B cell (primary cell): ENCODE measurements at regions not wholly inside any gene's neighbourhood (a gene's known extent, or its start where the extent isn't known, plus 50 kb on each side); places are given as distances from the start of the nearest gene placed in this dataset.
A peak's percentile ranks its signal among the peaks of the same experiment; 100 is the strongest.

ENCODE experiments used
- ATAC-seq: fragments of 200-7000 bp; cut with Tn5 transposase; one replicate; pipeline ENCODE4 v1.10.0; 2021; ENCODE audit warnings: low read depth, mild to moderate bottlenecking, moderate number of reproducible peaks, moderate library complexity
- CTCF ChIA-PET: fragments of 350-600 bp; sonication (Branson Sonifier 250); formaldehyde crosslinking; loops from one replicate; lab custom pipeline; 2021; ENCODE audit warnings: antibody characterized with exemption, inconsistent platforms; lab: Charles Lee
- POLR2A ChIA-PET: fragments of 350-600 bp; sonication (Branson Sonifier 250); formaldehyde crosslinking; loops from one replicate; lab custom pipeline; 2021; ENCODE audit warnings: antibody characterized with exemption; lab: Charles Lee
- DNase-seq: peaks from one replicate; pipeline ENCODE4 v3.0.0; 2013
- H2AFZ ChIP-seq: 2 replicates; pipeline ENCODE4 v1.6.1; 2012; ENCODE audit warnings: mild to moderate bottlenecking, low read depth, low read length; ENCODE audit not compliant: insufficient read depth, poor library complexity, severe bottlenecking
- H3K27ac ChIP-seq, 2 donors: 1 replicate in 1 of 2; 2 replicates in 1 of 2; pipeline ENCODE4 v1.5.1; 2012 to 2013; ENCODE audit warnings: low read length in 2 of 2, mild to moderate bottlenecking in 2 of 2, moderate library complexity in 1 of 2
- H3K27me3 ChIP-seq, 4 experiments: fragments of 200-600 bp in 1 of 4; sonication (generic) in 1 of 4; replicated peaks in 1 of 4; 1 replicate in 2 of 4; 2 replicates in 2 of 4; pipeline versions ENCODE4 v1.6.1 to v1.7.0; 2013 to 2016; ENCODE audit warnings: low read length in 3 of 4, mild to moderate bottlenecking in 2 of 4, mixed read lengths in 1 of 4, moderate library complexity in 1 of 4; ENCODE audit not compliant: insufficient read depth in 4 of 4, control insufficient read depth in 3 of 4; ENCODE audit errors: control extremely low read depth in 1 of 4
- H3K36me3 ChIP-seq, 2 experiments: replicated peaks in 1 of 2; 1 replicate in 1 of 2; 2 replicates in 1 of 2; pipeline versions ENCODE4 v1.6.1 to v1.7.1; 2013; ENCODE audit warnings: low read length in 1 of 2; ENCODE audit not compliant: insufficient read depth in 2 of 2, control insufficient read depth in 1 of 2; ENCODE audit errors: control extremely low read depth in 1 of 2, extremely low read depth in 1 of 2
- H3K4me1 ChIP-seq, 2 donors: fragments of 200-600 bp in 1 of 2; sonication (generic) in 1 of 2; 1 replicate in 1 of 2; 2 replicates in 1 of 2; pipeline versions ENCODE4 v1.5.1 to v1.6.1; 2013 to 2017; ENCODE audit warnings: low read length in 2 of 2; ENCODE audit not compliant: control insufficient read depth in 2 of 2, insufficient read depth in 2 of 2
- H3K4me2 ChIP-seq: replicated peaks from 2 replicates; pipeline ENCODE3; 2012; ENCODE audit warnings: mild to moderate bottlenecking, low read depth, low read length; ENCODE audit not compliant: poor library complexity, severe bottlenecking
- H3K4me3 ChIP-seq, 5 experiments: fragments of 200-600 bp in 1 of 5; sonication (generic) in 1 of 5; 1 replicate in 3 of 5; 2 replicates in 2 of 5; pipeline versions ENCODE4 v1.5.1 to v1.7.0; 2011 to 2016; ENCODE audit warnings: low read length in 4 of 5, mild to moderate bottlenecking in 4 of 5, low read depth in 2 of 5, control low read depth in 1 of 5, moderate library complexity in 1 of 5; ENCODE audit not compliant: insufficient read depth in 1 of 5; ENCODE audit errors: control extremely low read depth in 1 of 5, extremely low read depth in 1 of 5
- H3K79me2 ChIP-seq: fragments of 200-600 bp; sonication (generic); one replicate; pipeline ENCODE4 v1.6.0; 2016; ENCODE audit warnings: low read length; ENCODE audit not compliant: control insufficient read depth, insufficient read depth
- H3K9ac ChIP-seq: fragments of 200-600 bp; sonication (generic); 2 replicates; pipeline ENCODE4 v1.6.1; 2017; ENCODE audit warnings: mild to moderate bottlenecking, low read length, moderate library complexity
- H3K9me3 ChIP-seq, 3 donors: one replicate each; pipeline versions ENCODE4 v1.6.1 to v1.7.1; 2013; ENCODE audit warnings: low read length in 2 of 3; ENCODE audit not compliant: control insufficient read depth in 2 of 3, insufficient read depth in 1 of 3; ENCODE audit errors: control extremely low read depth in 1 of 3
- H4K20me1 ChIP-seq: 2 replicates; pipeline ENCODE4 v1.6.0; 2012; ENCODE audit warnings: mild to moderate bottlenecking, low read length; ENCODE audit not compliant: insufficient read depth, control insufficient read depth, poor library complexity, severe bottlenecking
- H3K27ac Mint-ChIP-seq: one replicate; pipeline ENCODE4 v1.8.0; 2021; ENCODE audit warnings: mixed read lengths
- H3K27me3 Mint-ChIP-seq: one replicate; pipeline ENCODE4 v1.8.0; 2021; ENCODE audit warnings: mixed read lengths
- H3K4me1 Mint-ChIP-seq: one replicate; pipeline ENCODE4 v1.8.0; 2021; ENCODE audit warnings: mixed read lengths
- H3K4me3 Mint-ChIP-seq: one replicate; pipeline ENCODE4 v1.8.0; 2021; ENCODE audit warnings: mixed read lengths
- H3K9me3 Mint-ChIP-seq: one replicate; pipeline ENCODE4 v1.8.0; 2022; ENCODE audit warnings: mixed read lengths; ENCODE audit not compliant: insufficient read depth
- CTCF ChIP-seq: fragments of 200-600 bp; IDR thresholded peaks from one replicate; pipeline ENCODE4 v1.8.0; 2022; ENCODE audit warnings: antibody characterized with exemption, mild to moderate bottlenecking
- EZH2 ChIP-seq: IDR thresholded peaks from 2 replicates; pipeline ENCODE4 v1.6.1; 2012; ENCODE audit warnings: borderline replicate concordance, low read depth, mild to moderate bottlenecking, moderate library complexity, low read length; ENCODE audit not compliant: insufficient read depth, poor library complexity, severe bottlenecking
- WGBS: methylation state at CpG from one replicate; pipeline ENCODE4 v1.1.5; 2013; ENCODE audit warnings: missing lambda C conversion rate; ENCODE audit not compliant: insufficient coverage; 5-methylcytosine and 5-hydroxymethylcytosine counted together
- intact Hi-C: fragments of 100-400 bp; cut with micrococcal nuclease; formaldehyde crosslinking; loops from one replicate; pipeline ENCODE4 v1.10.0; 2022

GRCh38 chr10:117442521-117442920 lies 67.3 kb upstream of the PDZD8 start:
- Histone ChIP-seq H3K27ac (no peak overlapping the region), H3K9me3 (peaks cover 0 to 27% (median 11%) of the 10 kb centered on the region in 3 donors), H4K20me1 (no peaks in the 10 kb centered on the region), H3K4me2 (no peak overlapping the region), H3K4me1 (peaks cover 0 to 3% of the 10 kb centered on the region in 2 donors), H3K36me3 (no peaks in the 10 kb centered on the region), H3K79me2 (no peaks in the 10 kb centered on the region), H2AFZ (no peak overlapping the region), H3K27me3 (no peaks in the 10 kb centered on the region), H3K9ac (no peak overlapping the region), H3K4me3 (no peak overlapping the region)
- WGBS = 72% methylated on average over 6 of the region's 6 CpGs
- peaks cover 31% of the 10 kb centered on the region for H3K27me3 Mint-ChIP-seq
- DNase-seq = peak; percentile 4
- H3K4me1 Mint-ChIP-seq = peaks cover 5% of the 10 kb centered on the region
- peaks cover 10% of the 10 kb centered on the region for H3K9me3 Mint-ChIP-seq
- TF ChIP-seq CTCF = no peak
- no peak for TF ChIP-seq EZH2
- H3K27ac Mint-ChIP-seq = no peak overlapping the region
- H3K4me3 Mint-ChIP-seq = no peak overlapping the region
- CTCF ChIA-PET = interaction anchor here (0.8 to 2.2 kb wide), 12 partner anchors 9 to 800 kb away, joined by 3 to 6 read pairs (median 3); no protein-coding TSS in a partner anchor
- no peak for ATAC-seq
- POLR2A ChIA-PET = no interaction called here
- intact Hi-C loops = loop anchor here (5.0 kb wide), 1 partner anchor 800 kb away; no protein-coding TSS in a partner anchor

GRCh38 chr10:117441812-117442443 lies 66.7 kb upstream of the PDZD8 start:
- Histone ChIP-seq H3K27me3 (no peaks in the 10 kb centered on the region), H3K4me1 (peaks cover 0 to 3% of the 10 kb centered on the region in 2 donors), H3K9me3 (peaks cover 0 to 22% (median 11%) of the 10 kb centered on the region in 3 donors), H3K36me3 (no peaks in the 10 kb centered on the region), H3K27ac (no peak overlapping the region), H3K4me3 (no peak overlapping the region), H3K9ac (no peak overlapping the region), H2AFZ (no peak overlapping the region), H3K79me2 (no peaks in the 10 kb centered on the region), H4K20me1 (no peaks in the 10 kb centered on the region), H3K4me2 (no peak overlapping the region)
- POLR2A ChIA-PET = no interaction called here
- DNase-seq (no peak), ATAC-seq (no peak)
- peaks cover 31% of the 10 kb centered on the region for H3K27me3 Mint-ChIP-seq
- WGBS = 27% methylated on average over 6 of the region's 6 CpGs
- no peak overlapping the region for H3K27ac Mint-ChIP-seq
- TF ChIP-seq EZH2 (no peak), CTCF (no peak)
- no peak overlapping the region for H3K4me3 Mint-ChIP-seq
- H3K9me3 Mint-ChIP-seq = peaks cover 10% of the 10 kb centered on the region
- CTCF ChIA-PET = interaction anchor here (0.6 to 2.2 kb wide), 9 partner anchors 10 to 798 kb away, joined by 3 to 6 read pairs (median 3); no protein-coding TSS in a partner anchor
- H3K4me1 Mint-ChIP-seq = peaks cover 5% of the 10 kb centered on the region
- intact Hi-C loops = loop anchor here (5.0 kb wide), 1 partner anchor 800 kb away; no protein-coding TSS in a partner anchor
